SH-SY5Y (cell line): ENCODE measurements at regions not wholly inside any gene's neighbourhood (a gene's known extent, or its start where the extent isn't known, plus 50 kb on each side); places are given as distances from the start of the nearest gene placed in this dataset.

ENCODE experiments used
- GATA2 ChIP-seq: IDR thresholded peaks from 2 replicates; pipeline ENCODE4 v1.6.1; 2011; ENCODE audit warnings: mild to moderate bottlenecking, low read depth, low read length
- GATA3 ChIP-seq: IDR thresholded peaks from 2 replicates; pipeline ENCODE4 v1.6.1; 2011; ENCODE audit warnings: low read depth, mild to moderate bottlenecking, low read length, moderate library complexity

GRCh38 chr14:83314764-83315163, 1781.1 kb upstream of the SEL1L start:
- no peak for TF ChIP-seq GATA3
- TF ChIP-seq GATA2, result no peak
